SJSA1 (cell line): ENCODE measurements at regions not wholly inside any gene's neighbourhood (a gene's known extent, or its start where the extent isn't known, plus 50 kb on each side); places are given as distances from the start of the nearest gene placed in this dataset.
"Not testable (repeated sequence)": the region's sequence is repeated elsewhere in the genome, so short reads cannot be mapped to it uniquely, and the experiment has no call there.

Experiments
- DNase-seq, 2 experiments: peaks; one replicate each; pipeline ENCODE4 v3.0.0-alpha.2; 2015 to 2020; ENCODE audit warnings: low spot score in 2 of 2, low read depth in 1 of 2
- H3K27ac ChIP-seq: fragments of 250-450 bp; sonication (Bioruptor Pico); 2 replicates; pipeline ENCODE4 v1.5.1; 2020; ENCODE audit warnings: mild to moderate bottlenecking, moderate library complexity
- H3K27me3 ChIP-seq: fragments of 250-450 bp; sonication (Bioruptor Pico); replicated peaks from 2 replicates; pipeline ENCODE4 v1.5.1; 2020; ENCODE audit warnings: mild to moderate bottlenecking, moderate library complexity
- H3K36me3 ChIP-seq: fragments of 250-450 bp; sonication (Bioruptor Pico); 2 replicates; pipeline ENCODE4 v1.5.1; 2020; ENCODE audit warnings: mild to moderate bottlenecking
- H3K4me1 ChIP-seq: fragments of 250-450 bp; sonication (Bioruptor Pico); replicated peaks from 2 replicates; pipeline ENCODE4 v1.6.1; 2021; ENCODE audit warnings: mild to moderate bottlenecking
- H3K4me3 ChIP-seq: fragments of 250-450 bp; sonication (Bioruptor Pico); 2 replicates; pipeline ENCODE4 v1.5.1; 2020; ENCODE audit warnings: mild to moderate bottlenecking
- H3K9me3 ChIP-seq: fragments of 250-450 bp; sonication (Bioruptor Pico); replicated peaks from 2 replicates; pipeline ENCODE4 v1.5.1; 2020; ENCODE audit warnings: mild to moderate bottlenecking

DNA sequence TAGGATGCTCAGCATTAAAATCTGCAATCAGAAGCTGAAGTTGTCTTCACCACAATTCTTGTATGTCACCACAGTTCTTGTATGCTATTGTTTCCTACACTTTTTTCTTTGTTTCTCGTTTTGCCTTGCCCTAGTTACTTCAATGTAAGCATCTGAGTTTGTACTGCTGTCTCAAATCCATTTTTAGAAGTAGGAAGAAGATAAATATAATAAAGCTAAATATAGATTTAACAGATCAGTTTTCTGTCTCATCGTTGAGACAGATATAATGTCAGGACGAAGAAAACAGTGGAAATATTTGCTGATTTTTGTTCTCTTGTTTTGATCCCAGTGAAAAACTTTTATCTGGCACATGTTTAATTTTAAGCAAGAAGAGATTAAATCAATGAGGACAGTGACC lies 318.0 kb downstream of the QKI start:
- Histone ChIP-seq H3K36me3 (no peaks in the 10 kb centered on the region), H3K27me3 (no peaks in the 10 kb centered on the region)

DNA sequence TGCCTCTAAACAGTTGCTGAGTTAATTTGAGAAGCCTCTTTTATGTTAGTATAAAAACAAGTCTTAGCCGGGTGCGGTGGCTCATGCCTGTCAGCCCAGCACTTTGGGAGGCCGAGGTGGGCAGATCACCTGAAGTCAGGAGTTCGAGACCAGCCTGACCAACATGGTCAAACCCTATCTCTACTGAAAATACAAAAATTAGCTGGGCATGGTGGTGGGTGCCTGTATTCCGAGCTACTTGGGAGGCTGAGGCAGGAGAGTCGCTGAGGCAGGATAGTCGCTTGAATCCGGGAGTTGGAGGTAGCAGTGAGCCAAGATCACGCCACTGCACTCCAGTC lies 317.5 kb downstream of the QKI start:
- not testable (repeated sequence) for H3K4me1 ChIP-seq, H3K36me3 ChIP-seq, H3K27ac ChIP-seq, H3K4me3 ChIP-seq, DNase-seq, H3K9me3 ChIP-seq, H3K27me3 ChIP-seq

More for the DNA sequence above, 318.0 kb downstream of the QKI start:
- Histone ChIP-seq H3K9me3 (no peaks in the 10 kb centered on the region), H3K27ac (no peak overlapping the region), H3K4me3 (no peak overlapping the region), H3K4me1 (peaks cover 2% of the 10 kb centered on the region; the same call in 1 of the 2 replicates)
- DNase-seq, result no peak

DNA sequence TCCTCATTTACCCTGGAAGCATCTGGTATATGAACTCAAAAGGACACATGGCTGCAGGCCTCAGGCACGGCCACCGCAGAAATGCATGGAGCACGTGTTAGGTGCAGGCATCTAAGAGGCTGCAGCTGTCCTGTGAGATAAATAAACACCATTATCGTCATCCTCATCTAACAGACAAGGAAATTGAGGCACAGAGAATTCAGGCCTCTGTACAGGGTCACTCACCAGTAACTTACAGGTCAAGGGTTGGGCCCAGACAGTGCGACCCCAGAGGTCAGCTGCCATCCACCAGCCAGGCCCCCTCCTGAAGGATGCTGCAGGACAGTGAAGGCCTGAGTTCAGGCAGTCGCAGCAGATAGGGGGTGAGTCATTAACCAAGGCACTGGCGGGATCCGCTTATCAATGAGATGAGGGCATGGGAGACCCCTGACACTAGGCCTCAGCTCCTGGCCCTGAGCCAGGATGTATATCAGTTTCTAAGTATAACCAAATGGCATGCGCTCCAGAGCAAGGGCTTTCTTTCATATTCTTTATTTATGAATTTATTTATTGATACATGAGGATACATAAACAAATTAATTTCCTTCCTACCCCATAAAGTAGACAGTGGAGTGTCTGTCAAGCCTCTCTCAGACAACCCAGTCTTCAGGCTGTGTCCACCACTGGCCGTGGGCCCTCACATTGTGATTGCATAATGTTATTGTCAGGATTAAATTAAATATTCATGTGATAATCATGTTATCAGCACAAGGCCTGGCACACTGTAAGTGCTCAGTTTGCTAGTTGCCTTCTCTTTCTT lies 316.9 kb downstream of the QKI start:
- DNase-seq, result no peak
- Histone ChIP-seq H3K27me3 (no peaks in the 10 kb centered on the region), H3K36me3 (no peaks in the 10 kb centered on the region), H3K4me3 (no peak overlapping the region), H3K4me1 (no peaks in the 10 kb centered on the region), H3K27ac (no peak overlapping the region), H3K9me3 (no peaks in the 10 kb centered on the region)

DNA sequence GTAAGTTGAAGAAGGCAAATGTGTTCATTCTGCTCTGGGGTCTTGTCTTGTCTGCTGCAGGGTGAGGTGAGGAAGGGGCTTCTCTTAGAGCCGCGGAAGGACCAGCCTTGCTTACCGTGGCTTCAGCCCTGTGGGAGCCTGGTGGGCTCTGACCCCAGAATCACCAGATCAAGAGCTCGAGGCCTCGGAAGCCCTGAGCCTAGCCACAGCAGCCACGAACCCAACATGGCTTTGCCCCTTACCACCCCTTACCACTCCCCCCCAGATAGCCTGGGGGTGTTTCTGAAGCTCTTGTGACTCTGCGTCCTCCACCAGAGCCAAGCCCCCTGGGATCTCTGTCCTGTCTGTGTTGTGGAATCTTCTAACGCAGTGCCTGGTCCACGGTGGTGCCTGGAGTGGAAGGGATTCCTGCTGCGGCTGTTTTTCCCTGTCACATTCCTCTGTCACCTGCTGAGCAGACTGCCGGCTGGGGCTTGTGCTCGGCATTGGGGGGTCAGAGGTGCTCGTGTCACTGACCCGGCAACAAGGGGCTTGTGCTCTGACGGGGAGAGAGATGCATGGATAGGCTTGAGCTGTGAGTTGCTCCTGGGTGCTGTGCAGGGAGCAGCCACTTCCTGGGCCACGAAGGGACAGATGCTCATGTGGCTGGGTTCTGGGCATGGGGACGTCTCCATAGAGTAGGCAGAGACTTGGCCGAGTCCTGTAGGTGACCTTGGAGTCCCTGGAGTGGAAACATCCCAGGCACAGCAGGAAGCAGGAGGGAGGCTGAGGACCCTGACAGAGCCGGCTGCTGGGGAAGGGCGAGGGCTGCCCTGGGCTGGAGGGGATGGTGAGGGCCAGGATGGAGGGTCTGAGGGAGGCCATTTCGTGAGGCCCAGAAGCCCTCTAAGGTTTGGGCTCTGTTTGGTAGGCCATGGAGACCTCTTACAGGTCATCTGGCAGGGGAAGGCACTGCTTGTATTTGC lies 316.0 kb downstream of the QKI start:
- H3K27ac ChIP-seq, result no peak overlapping the region
- no peak for DNase-seq
- no peaks in the 10 kb centered on the region for H3K27me3 ChIP-seq
- no peaks in the 10 kb centered on the region for H3K9me3 ChIP-seq
- H3K4me1 ChIP-seq, result no peaks in the 10 kb centered on the region
- H3K36me3 ChIP-seq, result no peaks in the 10 kb centered on the region
- H3K4me3 ChIP-seq, result no peak overlapping the region

- H3K4me1 ChIP-seq, result no peaks in the 10 kb centered on the region
- no peaks in the 10 kb centered on the region for H3K36me3 ChIP-seq
- no peaks in the 10 kb centered on the region for H3K9me3 ChIP-seq
- DNase-seq, result no peak
- no peak overlapping the region for H3K4me3 ChIP-seq
- no peaks in the 10 kb centered on the region for H3K27me3 ChIP-seq
- H3K27ac ChIP-seq, result no peak overlapping the region
These were observed 314.8 kb downstream of the QKI start for GRCh38 chr6:163729127-163729872.

DNA sequence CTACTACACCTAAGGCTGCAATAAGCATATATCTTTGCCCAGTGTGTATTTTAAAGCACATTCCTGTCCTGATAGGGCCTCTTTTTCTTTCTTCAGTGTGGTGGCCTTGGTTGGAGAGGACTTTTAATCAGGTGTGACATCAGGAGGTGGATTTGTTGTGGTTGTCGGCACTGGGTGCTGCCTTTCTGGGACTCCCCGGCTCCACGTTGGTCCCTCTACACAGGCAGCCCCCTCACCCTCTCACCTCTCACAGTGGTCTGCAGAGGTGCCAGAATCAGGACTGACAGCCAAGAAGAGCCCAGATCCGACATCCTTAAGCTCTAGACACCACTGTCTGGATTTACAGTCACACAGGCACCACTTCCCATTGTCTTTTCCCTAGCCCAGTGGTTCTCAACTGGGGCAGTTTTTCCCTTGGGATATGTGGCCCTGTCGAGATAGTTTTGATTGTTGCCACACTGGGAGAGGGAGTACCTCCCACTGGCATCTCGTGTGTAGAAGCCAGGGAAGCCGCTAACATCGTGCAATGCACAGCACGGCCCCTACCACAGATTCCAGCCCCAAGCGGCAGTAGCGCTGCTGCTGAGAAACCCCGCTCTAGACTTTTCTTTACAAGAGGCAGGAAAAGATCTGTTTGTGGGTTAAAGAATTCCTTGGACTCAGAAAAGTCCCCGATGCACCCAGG lies 314.1 kb downstream of the QKI start:
- DNase-seq, result no peak
- no peak overlapping the region for H3K27ac ChIP-seq

DNA sequence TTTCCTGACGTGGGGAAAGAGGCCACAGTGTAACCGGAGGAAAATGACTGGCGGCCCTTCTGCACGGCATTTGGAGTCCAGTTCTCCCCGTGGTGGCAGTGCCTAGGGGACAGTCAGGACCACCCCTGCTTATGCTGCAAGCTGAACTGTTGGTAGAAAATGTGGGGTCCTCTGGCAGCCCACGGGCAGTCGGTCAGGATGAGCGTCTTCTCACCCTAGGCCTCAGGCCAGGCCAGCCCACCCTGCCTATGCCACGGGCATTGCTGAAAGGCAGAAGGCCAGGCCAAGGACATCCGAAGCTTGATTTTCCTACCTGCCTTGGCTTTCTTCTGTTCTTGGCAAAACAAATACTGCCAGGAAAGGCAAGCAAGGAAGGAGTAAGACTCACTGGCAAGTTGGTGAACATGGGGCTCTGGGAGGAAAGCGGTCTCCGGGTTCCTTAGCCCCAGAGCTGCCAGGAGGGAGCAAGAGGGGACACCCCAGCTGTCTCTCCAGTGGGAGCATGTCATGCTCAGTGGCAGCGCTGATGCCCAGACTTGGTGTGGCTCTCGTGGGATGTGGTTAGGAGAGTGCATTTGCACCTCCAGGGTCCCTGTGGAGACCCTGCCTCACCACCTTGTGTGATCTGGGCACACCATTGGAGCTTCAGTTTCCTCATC lies 311.6 kb downstream of the QKI start:
- Histone ChIP-seq H3K27ac (no peak overlapping the region), H3K9me3 (no peaks in the 10 kb centered on the region), H3K4me3 (no peak overlapping the region), H3K27me3 (no peaks in the 10 kb centered on the region), H3K4me1 (no peaks in the 10 kb centered on the region), H3K36me3 (no peaks in the 10 kb centered on the region)
- DNase-seq, result no peak

More for the DNA sequence above, 314.1 kb downstream of the QKI start:
- H3K9me3 ChIP-seq, result no peaks in the 10 kb centered on the region
- no peak overlapping the region for H3K4me3 ChIP-seq
- no peaks in the 10 kb centered on the region for H3K36me3 ChIP-seq
- no peaks in the 10 kb centered on the region for H3K27me3 ChIP-seq
- H3K4me1 ChIP-seq, result no peaks in the 10 kb centered on the region

GRCh38 chr6:163725008-163725941 lies 310.8 kb downstream of the QKI start:
- Histone ChIP-seq H3K27ac (no peak overlapping the region), H3K36me3 (no peaks in the 10 kb centered on the region), H3K4me3 (no peak overlapping the region), H3K9me3 (no peaks in the 10 kb centered on the region), H3K4me1 (no peaks in the 10 kb centered on the region), H3K27me3 (no peaks in the 10 kb centered on the region)
- DNase-seq, result no peak

- DNase-seq, result no peak
- H3K4me1 ChIP-seq, result no peaks in the 10 kb centered on the region
- no peaks in the 10 kb centered on the region for H3K9me3 ChIP-seq
- no peak overlapping the region for H3K4me3 ChIP-seq
- no peak overlapping the region for H3K27ac ChIP-seq
- H3K27me3 ChIP-seq, result no peaks in the 10 kb centered on the region
- no peaks in the 10 kb centered on the region for H3K36me3 ChIP-seq
These were observed 309.7 kb downstream of the QKI start for GRCh38 chr6:163724196-163724595.

DNA sequence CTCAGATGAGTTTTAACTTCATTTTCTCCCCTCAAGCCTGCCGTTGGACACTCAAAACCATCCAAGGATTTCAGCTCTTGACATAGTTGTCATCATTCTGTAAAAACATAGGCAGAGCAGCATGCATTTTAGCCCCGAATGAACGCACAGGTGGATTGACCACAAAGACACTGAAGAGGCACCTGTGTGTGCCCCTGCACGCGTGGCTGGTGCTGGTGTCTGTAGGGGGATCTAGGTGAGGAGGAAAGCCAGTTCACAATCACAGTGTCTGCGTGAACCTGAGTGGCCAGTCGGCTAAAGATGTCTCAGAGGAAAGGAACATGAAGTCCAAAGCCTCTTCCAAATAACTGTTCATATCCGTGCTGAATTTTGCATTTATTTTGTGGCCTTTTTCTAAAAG lies 309.2 kb downstream of the QKI start:
- H3K27me3 ChIP-seq, result no peaks in the 10 kb centered on the region
- no peaks in the 10 kb centered on the region for H3K9me3 ChIP-seq
- no peaks in the 10 kb centered on the region for H3K36me3 ChIP-seq
- no peaks in the 10 kb centered on the region for H3K4me1 ChIP-seq
- no peak overlapping the region for H3K4me3 ChIP-seq
- no peak overlapping the region for H3K27ac ChIP-seq
- DNase-seq, result no peak

- Histone ChIP-seq H3K9me3 (no peaks in the 10 kb centered on the region), H3K4me3 (no peak overlapping the region), H3K36me3 (no peaks in the 10 kb centered on the region)
These were observed 307.6 kb downstream of the QKI start for GRCh38 chr6:163721922-163722692.

GRCh38 chr6:163721435-163721834 lies 306.9 kb downstream of the QKI start:
- H3K4me3 ChIP-seq, result no peak overlapping the region
- no peak overlapping the region for H3K27ac ChIP-seq
- H3K4me1 ChIP-seq, result no peaks in the 10 kb centered on the region
- no peaks in the 10 kb centered on the region for H3K9me3 ChIP-seq
- H3K27me3 ChIP-seq, result no peaks in the 10 kb centered on the region
- no peaks in the 10 kb centered on the region for H3K36me3 ChIP-seq
- no peak for DNase-seq

More at GRCh38 chr6:163721922-163722692, 307.6 kb downstream of the QKI start:
- Histone ChIP-seq H3K27ac (no peak overlapping the region), H3K27me3 (no peaks in the 10 kb centered on the region), H3K4me1 (no peaks in the 10 kb centered on the region)
- DNase-seq, result no peak
